Esophagus (tissue), 2 donors: ENCODE measurements at regions not wholly inside any gene's neighbourhood (a gene's known extent, or its start where the extent isn't known, plus 50 kb on each side); places are given as distances from the start of the nearest gene placed in this dataset.
"Not testable (repeated sequence)": the region's sequence is repeated elsewhere in the genome, so short reads cannot be mapped to it uniquely, and the experiment has no call there.

Experiments used
- H3K27ac ChIP-seq, 2 donors: one replicate each; pipeline ENCODE4 v1.5.1; 2013; ENCODE audit warnings: low read depth in 2 of 2, mild to moderate bottlenecking in 2 of 2, inconsistent platforms in 1 of 2, low read length in 1 of 2, moderate library complexity in 1 of 2
- H3K27me3 ChIP-seq, 2 donors: one replicate each; pipeline ENCODE4 v1.6.1; 2013; ENCODE audit warnings: low read length in 2 of 2, control low read depth in 1 of 2, mild to moderate bottlenecking in 1 of 2; ENCODE audit not compliant: insufficient read depth in 2 of 2, control insufficient read depth in 1 of 2
- H3K36me3 ChIP-seq, 2 donors: one replicate each; pipeline ENCODE4 v1.6.1; 2013; ENCODE audit warnings: low read length in 1 of 2; ENCODE audit not compliant: control insufficient read depth in 2 of 2, insufficient read depth in 2 of 2
- H3K4me1 ChIP-seq, 2 donors: one replicate each; pipeline ENCODE4 v1.6.1; 2013; ENCODE audit warnings: low read length in 1 of 2; ENCODE audit not compliant: control insufficient read depth in 2 of 2, insufficient read depth in 2 of 2
- H3K4me3 ChIP-seq, 2 donors: one replicate each; pipeline ENCODE4 v1.5.1; 2013; ENCODE audit warnings: low read length in 2 of 2, mild to moderate bottlenecking in 2 of 2, low read depth in 1 of 2, moderate library complexity in 1 of 2
- H3K9me3 ChIP-seq, 2 donors: one replicate each; pipeline ENCODE4 v1.6.1; 2013; ENCODE audit warnings: mild to moderate bottlenecking in 2 of 2, low read depth in 1 of 2, low read length in 1 of 2, moderate library complexity in 1 of 2; ENCODE audit not compliant: control insufficient read depth in 2 of 2, insufficient read depth in 1 of 2
- WGBS, 2 donors: extraction: QIAGEN DNeasy Blood & Tissue Kit; methylation state at CpG; one replicate each; pipeline ENCODE4 v1.1.7; 2013; 5-methylcytosine and 5-hydroxymethylcytosine counted together
- donor health status: healthy with polysubstance abuse.
- donor health status: Bipolar disorder and iron deficiency.

GRCh38 chr6:113723182-113723581 lies 134.0 kb upstream of the MARCKS start:
- H3K4me1 ChIP-seq = no peaks in the 10 kb centered on the region
- H3K4me3 ChIP-seq = no peak overlapping the region
- H3K27ac ChIP-seq = no peak overlapping the region
- no peaks in the 10 kb centered on the region for H3K9me3 ChIP-seq
- H3K36me3 ChIP-seq = no peaks in the 10 kb centered on the region
- WGBS, 2 donors = 44 to 49% methylated on average over 4 of the region's 4 CpGs
- no peaks in the 10 kb centered on the region for H3K27me3 ChIP-seq

GRCh38 chr6:113724927-113725326 lies 132.2 kb upstream of the MARCKS start:
- not testable (repeated sequence) for H3K4me1 ChIP-seq, H3K27me3 ChIP-seq, H3K4me3 ChIP-seq, H3K36me3 ChIP-seq, H3K27ac ChIP-seq, H3K9me3 ChIP-seq
- WGBS, 2 donors = 81 to 82% methylated on average over 1 to 2 of the region's 2 CpGs

GRCh38 chr6:113731541-113731940 lies 125.6 kb upstream of the MARCKS start:
- 81 to 84% methylated on average over 3 of the region's 3 CpGs for WGBS, 2 donors
- Histone ChIP-seq H3K27me3 (no peaks in the 10 kb centered on the region), H3K4me3 (no peak overlapping the region), H3K4me1 (no peaks in the 10 kb centered on the region), H3K9me3 (no peaks in the 10 kb centered on the region), H3K27ac (no peak overlapping the region), H3K36me3 (no peaks in the 10 kb centered on the region)

GRCh38 chr6:113732384-113732966 lies 124.7 kb upstream of the MARCKS start:
- H3K27ac ChIP-seq = no peak overlapping the region
- WGBS, 2 donors = 40 to 64% methylated on average over 4 of the region's 4 CpGs

GRCh38 chr6:113733381-113733780 lies 123.8 kb upstream of the MARCKS start:
- Histone ChIP-seq H3K4me3 (no peak overlapping the region), H3K4me1 (no peaks in the 10 kb centered on the region), H3K36me3 (no peaks in the 10 kb centered on the region), H3K9me3 (no peaks in the 10 kb centered on the region), H3K27ac (no peak overlapping the region), H3K27me3 (no peaks in the 10 kb centered on the region)
- whole genome bisulfite sequencing, 2 donors = 68 to 79% methylated on average over 3 of the region's 3 CpGs

More at GRCh38 chr6:113732384-113732966, 124.7 kb upstream of the MARCKS start:
- H3K4me1 ChIP-seq = no peaks in the 10 kb centered on the region
- H3K27me3 ChIP-seq = no peaks in the 10 kb centered on the region
- H3K36me3 ChIP-seq = no peaks in the 10 kb centered on the region
- H3K9me3 ChIP-seq = no peaks in the 10 kb centered on the region
- no peak overlapping the region for H3K4me3 ChIP-seq

- Histone ChIP-seq H3K36me3 (no peaks in the 10 kb centered on the region), H3K9me3 (no peaks in the 10 kb centered on the region), H3K27ac (no peak overlapping the region), H3K27me3 (no peaks in the 10 kb centered on the region), H3K4me3 (no peak overlapping the region), H3K4me1 (no peaks in the 10 kb centered on the region)
- 50 to 55% methylated on average over 3 of the region's 3 CpGs for WGBS, 2 donors
These were observed 122.2 kb upstream of the MARCKS start for GRCh38 chr6:113734982-113735381.

- H3K9me3 ChIP-seq = no peaks in the 10 kb centered on the region
- 62 to 67% methylated on average over 3 of the region's 3 CpGs for WGBS, 2 donors
- no peaks in the 10 kb centered on the region for H3K4me1 ChIP-seq
- H3K27ac ChIP-seq = no peak overlapping the region
- no peaks in the 10 kb centered on the region for H3K27me3 ChIP-seq
- no peaks in the 10 kb centered on the region for H3K36me3 ChIP-seq
- H3K4me3 ChIP-seq = no peak overlapping the region
These were observed 121.7 kb upstream of the MARCKS start for GRCh38 chr6:113735491-113735890.

GRCh38 chr6:113736978-113737377 lies 120.2 kb upstream of the MARCKS start:
- Histone ChIP-seq H3K27me3 (no peaks in the 10 kb centered on the region), H3K4me1 (no peaks in the 10 kb centered on the region), H3K36me3 (no peaks in the 10 kb centered on the region), H3K27ac (no peak overlapping the region), H3K4me3 (no peak overlapping the region), H3K9me3 (no peaks in the 10 kb centered on the region)

GRCh38 chr6:113739041-113739655 lies 118.0 kb upstream of the MARCKS start:
- H3K27ac ChIP-seq = no peak overlapping the region
- H3K9me3 ChIP-seq = no peaks in the 10 kb centered on the region
- H3K4me3 ChIP-seq = no peak overlapping the region
- 71 to 81% methylated on average over 4 of the region's 4 CpGs for WGBS, 2 donors
- no peaks in the 10 kb centered on the region for H3K36me3 ChIP-seq
- no peaks in the 10 kb centered on the region for H3K4me1 ChIP-seq
- no peaks in the 10 kb centered on the region for H3K27me3 ChIP-seq

- Histone ChIP-seq H3K36me3 (no peaks in the 10 kb centered on the region), H3K4me1 (no peaks in the 10 kb centered on the region), H3K27me3 (no peaks in the 10 kb centered on the region), H3K4me3 (no peak overlapping the region), H3K9me3 (no peaks in the 10 kb centered on the region), H3K27ac (no peak overlapping the region)
These were observed 115.5 kb upstream of the MARCKS start for GRCh38 chr6:113741651-113742050.
